Mononuclear cell (primary cell): ENCODE measurements at regions not wholly inside any gene's neighbourhood (a gene's known extent, or its start where the extent isn't known, plus 50 kb on each side); places are given as distances from the start of the nearest gene placed in this dataset.

Source experiments
- H3K27me3 ChIP-seq: 2 replicates; pipeline ENCODE4 v1.6.0; 2011; ENCODE audit warnings: low read length, control low read depth; ENCODE audit not compliant: insufficient read depth
- H3K4me1 ChIP-seq: 2 replicates; pipeline ENCODE4 v1.5.1; 2011; ENCODE audit warnings: mild to moderate bottlenecking, low read length, control low read depth; ENCODE audit not compliant: insufficient read depth
- H3K4me3 ChIP-seq: 2 replicates; pipeline ENCODE4 v1.5.1; 2011; ENCODE audit warnings: mild to moderate bottlenecking, low read length, moderate library complexity
- H3K9me3 ChIP-seq: 2 replicates; pipeline ENCODE4 v1.5.1; 2011; ENCODE audit warnings: low read depth, mild to moderate bottlenecking, control low read depth, low read length

- no peaks in the 10 kb centered on the region for H3K9me3 ChIP-seq
- H3K4me1 ChIP-seq, result no peaks in the 10 kb centered on the region
- no peak overlapping the region for H3K4me3 ChIP-seq
- H3K27me3 ChIP-seq, result no peaks in the 10 kb centered on the region
These were observed 225.9 kb downstream of the TBXT start for GRCh38 chr6:165941786-165942185.

DNA sequence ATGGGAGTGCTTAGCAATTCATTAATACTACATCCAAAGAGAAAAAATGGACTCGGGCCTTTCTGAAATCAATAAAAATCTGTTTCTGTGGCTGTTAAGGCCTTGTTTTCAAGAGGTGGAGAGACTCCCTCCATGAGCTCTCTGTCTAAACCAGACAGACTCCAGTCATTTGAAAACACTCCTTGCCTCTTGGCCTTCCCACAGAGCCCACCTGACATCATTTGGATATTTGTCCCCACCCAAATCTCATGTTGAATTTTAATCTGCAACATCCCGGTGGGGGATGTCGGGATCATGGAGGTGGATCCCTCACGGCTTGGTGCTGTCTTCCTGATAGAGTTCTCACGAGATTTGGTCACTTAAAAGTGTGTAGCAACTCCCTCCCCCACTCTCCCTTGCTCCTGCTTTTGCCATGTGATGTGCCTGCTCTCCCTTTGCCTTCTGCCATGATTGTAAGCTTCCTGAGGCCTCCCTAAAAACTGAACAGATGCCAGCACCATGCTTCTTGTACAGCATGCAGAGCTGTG lies 226.3 kb downstream of the TBXT start:
- H3K4me1 ChIP-seq, result no peaks in the 10 kb centered on the region
- no peak overlapping the region for H3K4me3 ChIP-seq
- H3K9me3 ChIP-seq, result no peaks in the 10 kb centered on the region
- no peaks in the 10 kb centered on the region for H3K27me3 ChIP-seq

DNA sequence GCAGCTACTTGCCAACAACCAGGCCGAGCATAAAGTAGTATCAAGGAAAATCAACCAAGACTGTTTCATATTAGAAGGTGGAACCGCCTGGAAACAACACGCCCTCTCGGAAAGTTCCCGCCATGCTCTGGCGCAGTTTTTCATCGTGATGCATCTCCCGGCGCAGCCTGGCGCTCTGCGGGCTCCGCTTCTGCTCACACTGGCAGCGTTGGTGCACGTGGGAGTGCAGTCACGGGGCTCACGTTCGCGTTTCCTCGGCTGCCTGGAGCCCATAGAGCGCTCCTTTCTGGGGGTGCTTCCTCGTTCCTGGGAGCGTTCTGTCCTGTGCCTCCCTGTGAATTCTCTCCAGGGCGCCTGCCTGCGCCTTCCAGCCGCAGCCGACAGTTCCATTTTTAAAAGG lies 227.3 kb downstream of the TBXT start:
- no peaks in the 10 kb centered on the region for H3K27me3 ChIP-seq
- H3K9me3 ChIP-seq, result no peaks in the 10 kb centered on the region
- no peak overlapping the region for H3K4me3 ChIP-seq
- H3K4me1 ChIP-seq, result no peaks in the 10 kb centered on the region

GRCh38 chr6:165939601-165940290 lies 227.9 kb downstream of the TBXT start:
- no peak overlapping the region for H3K4me3 ChIP-seq
- H3K9me3 ChIP-seq, result no peaks in the 10 kb centered on the region

DNA sequence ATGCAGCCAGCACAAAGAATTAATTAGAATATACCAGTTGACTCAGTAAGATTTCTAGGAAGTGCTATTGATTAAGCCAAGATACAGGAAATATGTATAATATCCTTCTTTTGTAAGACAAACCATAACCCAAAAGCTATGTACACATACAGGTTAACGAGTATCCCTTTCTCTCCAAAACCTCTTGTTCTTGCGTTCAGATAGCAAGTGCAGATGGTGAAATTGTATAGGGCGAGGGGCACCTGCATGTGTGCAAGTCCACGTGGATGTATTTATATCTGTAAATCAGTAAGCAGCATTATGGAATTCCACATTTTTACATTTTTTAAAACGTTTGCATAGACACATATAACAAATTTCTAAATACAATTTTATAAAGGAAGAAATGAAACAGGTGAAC lies 228.6 kb downstream of the TBXT start:
- H3K4me1 ChIP-seq, result no peaks in the 10 kb centered on the region
- H3K27me3 ChIP-seq, result no peaks in the 10 kb centered on the region
- H3K9me3 ChIP-seq, result no peaks in the 10 kb centered on the region
- no peak overlapping the region for H3K4me3 ChIP-seq

More at GRCh38 chr6:165939601-165940290, 227.9 kb downstream of the TBXT start:
- Histone ChIP-seq H3K4me1 (no peaks in the 10 kb centered on the region), H3K27me3 (no peaks in the 10 kb centered on the region)

DNA sequence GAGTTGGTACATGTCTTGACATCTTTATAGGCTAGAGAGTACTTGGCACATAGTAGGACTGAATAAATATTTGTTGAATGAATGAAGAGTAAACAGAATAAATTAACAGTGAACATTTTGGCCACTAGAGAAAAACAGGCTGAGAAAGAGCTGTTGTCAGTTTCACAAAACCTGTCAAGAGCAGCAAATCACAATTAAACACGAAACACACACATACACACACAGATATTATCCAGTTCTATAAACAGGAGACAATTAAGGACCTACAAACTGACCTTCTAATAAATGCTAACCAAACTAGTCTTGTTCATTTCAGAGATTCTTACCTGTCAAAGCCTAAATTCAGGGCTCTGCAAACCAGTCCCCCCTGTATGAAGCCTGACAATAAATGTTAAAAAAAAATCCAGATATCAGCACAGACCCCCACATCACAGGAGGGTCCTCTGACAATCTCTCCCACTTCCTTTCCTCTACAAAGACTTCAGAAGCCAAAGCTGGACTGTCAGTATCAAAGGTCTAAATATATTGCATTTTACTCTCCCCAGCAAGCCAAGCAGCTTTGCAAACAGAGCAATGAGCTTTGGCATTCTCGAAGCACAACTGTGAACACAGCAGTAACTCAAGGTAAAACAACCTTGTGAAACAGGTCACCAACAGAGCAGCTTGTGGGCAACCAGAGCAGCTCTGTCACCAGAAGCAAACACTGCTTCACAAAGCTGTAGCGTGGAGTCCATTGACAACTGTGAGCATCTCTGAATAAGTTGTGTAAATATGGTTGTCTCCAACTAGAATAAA lies 229.9 kb downstream of the TBXT start:
- Histone ChIP-seq H3K4me3 (no peak overlapping the region), H3K4me1 (no peaks in the 10 kb centered on the region), H3K9me3 (no peaks in the 10 kb centered on the region), H3K27me3 (no peaks in the 10 kb centered on the region)

- Histone ChIP-seq H3K4me1 (no peaks in the 10 kb centered on the region), H3K9me3 (no peaks in the 10 kb centered on the region), H3K4me3 (no peak overlapping the region), H3K27me3 (no peaks in the 10 kb centered on the region)
These were observed 231.0 kb downstream of the TBXT start for GRCh38 chr6:165936660-165937059.

GRCh38 chr6:165936096-165936495 lies 231.6 kb downstream of the TBXT start:
- H3K9me3 ChIP-seq, result no peaks in the 10 kb centered on the region
- H3K4me3 ChIP-seq, result no peak overlapping the region
- H3K4me1 ChIP-seq, result no peaks in the 10 kb centered on the region
- H3K27me3 ChIP-seq, result no peaks in the 10 kb centered on the region

- Histone ChIP-seq H3K4me1 (no peaks in the 10 kb centered on the region), H3K4me3 (no peak overlapping the region)
These were observed 236.0 kb downstream of the TBXT start for GRCh38 chr6:165931675-165932074.

GRCh38 chr6:165930668-165931214 lies 236.9 kb downstream of the TBXT start:
- H3K4me3 ChIP-seq, result no peak overlapping the region
- no peaks in the 10 kb centered on the region for H3K4me1 ChIP-seq
- no peaks in the 10 kb centered on the region for H3K9me3 ChIP-seq
- H3K27me3 ChIP-seq, result no peaks in the 10 kb centered on the region

More at GRCh38 chr6:165931675-165932074, 236.0 kb downstream of the TBXT start:
- Histone ChIP-seq H3K27me3 (no peaks in the 10 kb centered on the region), H3K9me3 (no peaks in the 10 kb centered on the region)

- no peaks in the 10 kb centered on the region for H3K9me3 ChIP-seq
These were observed 238.0 kb downstream of the TBXT start for GRCh38 chr6:165929607-165930006.

DNA sequence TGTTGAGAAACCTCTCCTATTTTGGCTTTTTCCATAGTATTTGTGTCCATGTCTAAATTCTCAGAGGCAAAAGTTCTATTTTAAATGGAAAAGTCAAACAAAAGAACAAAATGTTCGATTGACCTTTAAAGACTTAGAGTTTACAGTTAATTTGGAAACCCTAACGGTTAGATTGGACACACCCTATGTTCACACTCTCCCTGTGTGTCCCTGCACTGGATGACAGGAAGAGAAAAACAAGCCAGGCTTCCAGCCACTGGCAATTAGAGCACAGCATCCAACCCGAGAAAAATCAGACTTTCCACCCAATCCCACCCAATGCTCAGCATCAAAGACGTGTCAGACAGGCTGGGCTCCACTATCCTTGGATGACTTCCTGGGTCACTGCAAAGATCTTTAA lies 241.3 kb downstream of the TBXT start:
- Histone ChIP-seq H3K27me3 (no peaks in the 10 kb centered on the region), H3K4me1 (no peaks in the 10 kb centered on the region), H3K4me3 (no peak overlapping the region), H3K9me3 (no peaks in the 10 kb centered on the region)

More at GRCh38 chr6:165929607-165930006, 238.0 kb downstream of the TBXT start:
- Histone ChIP-seq H3K4me3 (no peak overlapping the region), H3K27me3 (no peaks in the 10 kb centered on the region), H3K4me1 (no peaks in the 10 kb centered on the region)

GRCh38 chr6:165925474-165926156 lies 242.0 kb downstream of the TBXT start:
- Histone ChIP-seq H3K4me1 (no peaks in the 10 kb centered on the region), H3K27me3 (no peaks in the 10 kb centered on the region), H3K4me3 (no peak overlapping the region), H3K9me3 (no peaks in the 10 kb centered on the region)

GRCh38 chr6:165922309-165922794 lies 245.3 kb downstream of the TBXT start:
- no peak overlapping the region for H3K4me3 ChIP-seq
- H3K4me1 ChIP-seq, result no peaks in the 10 kb centered on the region
- no peaks in the 10 kb centered on the region for H3K9me3 ChIP-seq
- no peaks in the 10 kb centered on the region for H3K27me3 ChIP-seq
